Esophagus squamous epithelium (tissue), 5 donors: ENCODE measurements at regions not wholly inside any gene's neighbourhood (a gene's known extent, or its start where the extent isn't known, plus 50 kb on each side); places are given as distances from the start of the nearest gene placed in this dataset.
"Not testable (repeated sequence)": the region's sequence is repeated elsewhere in the genome, so short reads cannot be mapped to it uniquely, and the experiment has no call there.

Experiments used
- DNase-seq: peaks from one replicate; lab custom pipeline; 2025; lab: John Stamatoyannopoulos, UW
- H3K27ac ChIP-seq, 4 donors: fragments of 200-600 bp; sonication (generic); one replicate each; pipeline ENCODE4 v1.5.1; 2016 to 2019; ENCODE audit warnings: mild to moderate bottlenecking in 1 of 4
- H3K27me3 ChIP-seq, 4 donors: fragments of 200-600 bp; sonication (generic); 1 replicate in 3 of 4; 2 replicates in 1 of 4; pipeline versions ENCODE4 v1.5.1 to v1.6.0; 2017 to 2021; ENCODE audit warnings: antibody characterized with exemption in 1 of 4
- H3K36me3 ChIP-seq, 3 donors: fragments of 200-600 bp; sonication (generic); one replicate each; pipeline ENCODE4 v1.5.1; 2016 to 2019
- H3K4me1 ChIP-seq, 3 donors: fragments of 200-600 bp; sonication (generic); one replicate each; pipeline ENCODE4 v1.5.1; 2017 to 2019
- H3K4me3 ChIP-seq, 4 donors: fragments of 200-600 bp; sonication (generic); 1 replicate in 3 of 4; 2 replicates in 1 of 4; pipeline ENCODE4 v1.5.1; 2016 to 2019; ENCODE audit warnings: mild to moderate bottlenecking in 2 of 4, moderate library complexity in 1 of 4
- H3K9me3 ChIP-seq, 3 donors: fragments of 200-600 bp; sonication (generic); one replicate each; pipeline ENCODE4 v1.5.1; 2016 to 2019
- POLR2A ChIP-seq, 4 donors: fragments of 450-650 bp; IDR thresholded peaks; one replicate each; pipeline ENCODE4 v1.6.1; 2017; ENCODE audit warnings: antibody characterized with exemption in 4 of 4, mild to moderate bottlenecking in 4 of 4, moderate library complexity in 3 of 4
- WGBS, 2 donors: methylation state at CpG; one replicate each; pipeline ENCODE4 v1.1.5; 2018; 5-methylcytosine and 5-hydroxymethylcytosine counted together
- intact Hi-C: fragments of 100-400 bp; cut with DNase I; formaldehyde crosslinking; loops from one replicate; pipeline ENCODE4 v1.15.0; 2022
- TF ChIP-seq, protein P1 (sequence below), 6 experiments: fragments of 450-650 bp in 4 of 6; fragments of 200-600 bp in 2 of 6; sonication (generic) in 2 of 6; IDR thresholded peaks; one replicate each; pipeline ENCODE4 v1.5.1; 2016 to 2019; ENCODE audit warnings: antibody characterized with exemption in 6 of 6, mild to moderate bottlenecking in 4 of 6, moderate library complexity in 4 of 6
- donor health status: DM: yes; HTN: yes; CAD: no.

DNA sequence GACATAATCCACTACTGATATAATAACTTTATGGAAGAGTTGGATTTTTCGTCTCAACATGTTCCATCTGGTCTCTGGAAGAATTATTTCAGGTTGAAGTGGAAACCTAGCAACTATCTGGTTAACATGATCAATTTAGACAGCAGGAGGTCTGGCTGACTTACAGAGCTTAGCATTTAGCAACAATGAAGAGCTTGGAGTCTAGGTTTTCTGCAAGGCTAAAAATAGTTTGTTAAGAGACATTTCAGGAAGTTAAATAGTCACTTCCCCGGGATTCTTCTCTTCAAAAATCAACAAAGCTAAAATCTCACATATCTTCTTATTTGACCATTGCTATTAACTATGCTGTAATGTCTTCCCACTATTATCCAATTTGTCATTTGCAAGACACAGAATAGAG is 418.6 kb upstream of the DIPK2B start:
- H3K27me3 ChIP-seq = no peaks in the 10 kb centered on the region
- intact Hi-C loops = no loop called here
- H3K27ac ChIP-seq = no peak overlapping the region
- 28 to 29% methylated on average over 2 of the region's 2 CpGs for WGBS, 2 donors
- no peak overlapping the region for H3K4me3 ChIP-seq
- H3K9me3 ChIP-seq = no peaks in the 10 kb centered on the region
- no peak for DNase-seq
- H3K36me3 ChIP-seq = no peaks in the 10 kb centered on the region
- TF ChIP-seq POLR2A (IDR thresholded peaks at IDR 0.05) = no peak
- TF ChIP-seq, protein P1, sequence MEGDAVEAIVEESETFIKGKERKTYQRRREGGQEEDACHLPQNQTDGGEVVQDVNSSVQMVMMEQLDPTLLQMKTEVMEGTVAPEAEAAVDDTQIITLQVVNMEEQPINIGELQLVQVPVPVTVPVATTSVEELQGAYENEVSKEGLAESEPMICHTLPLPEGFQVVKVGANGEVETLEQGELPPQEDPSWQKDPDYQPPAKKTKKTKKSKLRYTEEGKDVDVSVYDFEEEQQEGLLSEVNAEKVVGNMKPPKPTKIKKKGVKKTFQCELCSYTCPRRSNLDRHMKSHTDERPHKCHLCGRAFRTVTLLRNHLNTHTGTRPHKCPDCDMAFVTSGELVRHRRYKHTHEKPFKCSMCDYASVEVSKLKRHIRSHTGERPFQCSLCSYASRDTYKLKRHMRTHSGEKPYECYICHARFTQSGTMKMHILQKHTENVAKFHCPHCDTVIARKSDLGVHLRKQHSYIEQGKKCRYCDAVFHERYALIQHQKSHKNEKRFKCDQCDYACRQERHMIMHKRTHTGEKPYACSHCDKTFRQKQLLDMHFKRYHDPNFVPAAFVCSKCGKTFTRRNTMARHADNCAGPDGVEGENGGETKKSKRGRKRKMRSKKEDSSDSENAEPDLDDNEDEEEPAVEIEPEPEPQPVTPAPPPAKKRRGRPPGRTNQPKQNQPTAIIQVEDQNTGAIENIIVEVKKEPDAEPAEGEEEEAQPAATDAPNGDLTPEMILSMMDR (IDR thresholded peaks at IDR 0.05) = no peak
- peaks cover 0 to 20% (median 0%) of the 10 kb centered on the region in 3 donors for H3K4me1 ChIP-seq

DNA sequence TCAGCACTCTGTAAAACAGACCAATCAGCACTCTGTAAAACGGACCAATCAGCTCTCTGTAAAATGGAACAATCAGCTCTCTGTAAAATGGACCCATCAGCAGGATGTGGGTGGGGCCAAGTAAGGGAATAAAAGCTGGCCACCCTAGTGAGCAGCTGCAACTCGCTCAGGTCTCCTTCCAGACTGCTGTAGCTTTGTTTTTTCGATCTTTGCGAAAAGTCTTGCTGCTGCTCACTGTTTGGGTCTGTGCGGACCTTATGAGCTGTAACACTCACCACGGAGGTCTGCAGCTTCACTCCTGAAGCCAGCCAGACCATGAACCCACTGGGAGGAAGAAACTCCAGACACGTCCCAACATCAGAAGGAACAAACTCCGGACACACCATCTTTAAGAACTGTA is 414.9 kb upstream of the DIPK2B start:
- WGBS, 2 donors = 81% methylated on average over 7 of the region's 8 CpGs; no CpG with 5 or more reads in 1 of the 2 donors

GRCh38 chrX:45614853-45615252 is 414.2 kb upstream of the DIPK2B start:
- intact Hi-C loops = no loop called here
- no peaks in the 10 kb centered on the region for H3K4me1 ChIP-seq
- WGBS, 2 donors = 43 to 50% methylated on average over 2 of the region's 2 CpGs
- H3K27ac ChIP-seq = no peak overlapping the region
- H3K4me3 ChIP-seq = no peak overlapping the region
- DNase-seq = no peak
- no peaks in the 10 kb centered on the region for H3K36me3 ChIP-seq
- H3K27me3 ChIP-seq = peaks cover 0 to 4% (median 0%) of the 10 kb centered on the region in 4 donors
- TF ChIP-seq, protein P1 (IDR thresholded peaks at IDR 0.05) = no peak
- TF ChIP-seq POLR2A (IDR thresholded peaks at IDR 0.05) = no peak
- peaks cover 0 to 18% (median 0%) of the 10 kb centered on the region in 3 donors for H3K9me3 ChIP-seq

More for the DNA sequence above, 414.9 kb upstream of the DIPK2B start:
- H3K27ac ChIP-seq, H3K36me3 ChIP-seq, intact Hi-C loops, H3K27me3 ChIP-seq, H3K4me3 ChIP-seq, H3K4me1 ChIP-seq, DNase-seq: not testable (repeated sequence)
- peaks cover 0 to 18% (median 0%) of the 10 kb centered on the region in 3 donors for H3K9me3 ChIP-seq

- no peaks in the 10 kb centered on the region for H3K36me3 ChIP-seq
- no peak for DNase-seq
- no peak overlapping the region for H3K4me3 ChIP-seq
- H3K4me1 ChIP-seq = no peaks in the 10 kb centered on the region
- intact Hi-C loops = no loop called here
- H3K27ac ChIP-seq = no peak overlapping the region
- TF ChIP-seq, protein P1 (IDR thresholded peaks at IDR 0.05) = no peak
- TF ChIP-seq POLR2A (IDR thresholded peaks at IDR 0.05) = no peak
- peaks cover 0 to 3% (median 0%) of the 10 kb centered on the region in 3 donors for H3K9me3 ChIP-seq
- no peaks in the 10 kb centered on the region for H3K27me3 ChIP-seq
- 26 to 38% methylated on average over 2 of the region's 2 CpGs for WGBS, 2 donors
Measured at GRCh38 chrX:45602151-45602550, 401.5 kb upstream of the DIPK2B start.

- WGBS, 2 donors = 54 to 81% methylated on average over 4 to 5 of the region's 5 CpGs
- intact Hi-C loops = no loop called here
Measured at GRCh38 chrX:45601052-45601451, 400.4 kb upstream of the DIPK2B start.

More at GRCh38 chrX:45601052-45601451, 400.4 kb upstream of the DIPK2B start:
- Histone ChIP-seq H3K27ac (no peak overlapping the region), H3K36me3 (no peaks in the 10 kb centered on the region), H3K27me3 (no peaks in the 10 kb centered on the region), H3K4me1 (no peaks in the 10 kb centered on the region), H3K9me3 (no peaks in the 10 kb centered on the region), H3K4me3 (no peak overlapping the region)
- no peak for DNase-seq
- no peak for TF ChIP-seq POLR2A (IDR thresholded peaks at IDR 0.05)
- TF ChIP-seq, protein P1 (IDR thresholded peaks at IDR 0.05) = no peak
